Fibroblast of lung (primary cell): ENCODE measurements at regions not wholly inside any gene's neighbourhood (a gene's known extent, or its start where the extent isn't known, plus 50 kb on each side); places are given as distances from the start of the nearest gene placed in this dataset.

Experiments
- CTCF ChIP-seq, 2 donors: IDR thresholded peaks in 1 of 2; conservative IDR thresholded peaks in 1 of 2; 1 replicate in 1 of 2; 2 replicates in 1 of 2; pipeline ENCODE4 v1.5.1; 2011 to 2012; ENCODE audit warnings: low read length in 2 of 2, control low read depth in 1 of 2, inconsistent platforms in 1 of 2, low read depth in 1 of 2, mild to moderate bottlenecking in 1 of 2
- EZH2 ChIP-seq: IDR thresholded peaks from 2 replicates; pipeline ENCODE4 v1.5.1; 2012; ENCODE audit warnings: low read length, control low read depth, mild to moderate bottlenecking; ENCODE audit errors: missing control alignments

- TF ChIP-seq CTCF (conservative IDR thresholded peaks at IDR 0.05 in 1 of 2, IDR thresholded peaks at IDR 0.05 in 1 of 2; ENCODE audit: low read depth in 1 of 2, low read length in 2 of 2) (no peak), EZH2 (no peak)
Observed at GRCh38 chr6:121660277-121660676, 224.8 kb downstream of the GJA1 start.
